CD4-positive, alpha-beta T cell treated with Interferon alpha-2 for 1 hour (primary cell): ENCODE measurements at regions not wholly inside any gene's neighbourhood (a gene's known extent, or its start where the extent isn't known, plus 50 kb on each side); places are given as distances from the start of the nearest gene placed in this dataset.

Experiments used
- DNase-seq, 2 donors: peaks; one replicate each; pipeline ENCODE4 v3.0.0-alpha.2; 2020 to 2022

DNA sequence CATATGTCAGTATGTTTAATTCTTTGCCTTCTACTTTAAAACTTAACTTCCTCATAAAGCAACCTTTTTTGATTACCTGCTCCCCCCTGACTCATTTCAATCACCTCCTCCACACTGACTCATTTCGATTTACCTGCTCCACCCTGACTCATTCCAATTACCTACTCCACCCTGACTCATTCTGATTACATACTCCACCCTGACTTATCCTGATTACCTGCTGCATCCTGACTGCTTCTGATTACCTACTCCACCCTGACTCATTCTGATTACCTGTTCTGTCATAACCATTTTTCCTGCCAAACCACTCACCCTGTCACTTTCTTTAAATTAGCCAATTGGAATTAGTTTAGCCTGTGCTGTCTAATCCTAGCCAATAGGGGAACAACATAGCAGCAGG lies 263.6 kb downstream of the DDX3Y start:
- DNase-seq = no peak
